B cell (primary cell): ENCODE measurements at regions not wholly inside any gene's neighbourhood (a gene's known extent, or its start where the extent isn't known, plus 50 kb on each side); places are given as distances from the start of the nearest gene placed in this dataset.

Source experiments
- ATAC-seq: fragments of 200-7000 bp; cut with Tn5 transposase; one replicate; pipeline ENCODE4 v1.10.0; 2021; ENCODE audit warnings: low read depth, mild to moderate bottlenecking, moderate number of reproducible peaks, moderate library complexity
- CTCF ChIA-PET: fragments of 350-600 bp; sonication (Branson Sonifier 250); formaldehyde crosslinking; loops from one replicate; lab custom pipeline; 2021; ENCODE audit warnings: antibody characterized with exemption, inconsistent platforms; lab: Charles Lee
- POLR2A ChIA-PET: fragments of 350-600 bp; sonication (Branson Sonifier 250); formaldehyde crosslinking; loops from one replicate; lab custom pipeline; 2021; ENCODE audit warnings: antibody characterized with exemption; lab: Charles Lee
- DNase-seq: peaks from one replicate; pipeline ENCODE4 v3.0.0; 2013
- H2AFZ ChIP-seq: 2 replicates; pipeline ENCODE4 v1.6.1; 2012; ENCODE audit warnings: mild to moderate bottlenecking, low read depth, low read length; ENCODE audit not compliant: insufficient read depth, poor library complexity, severe bottlenecking
- H3K27ac ChIP-seq, 2 donors: 1 replicate in 1 of 2; 2 replicates in 1 of 2; pipeline ENCODE4 v1.5.1; 2012 to 2013; ENCODE audit warnings: low read length in 2 of 2, mild to moderate bottlenecking in 2 of 2, moderate library complexity in 1 of 2
- H3K27me3 ChIP-seq, 4 experiments: fragments of 200-600 bp in 1 of 4; sonication (generic) in 1 of 4; replicated peaks in 1 of 4; 1 replicate in 2 of 4; 2 replicates in 2 of 4; pipeline versions ENCODE4 v1.6.1 to v1.7.0; 2013 to 2016; ENCODE audit warnings: low read length in 3 of 4, mild to moderate bottlenecking in 2 of 4, mixed read lengths in 1 of 4, moderate library complexity in 1 of 4; ENCODE audit not compliant: insufficient read depth in 4 of 4, control insufficient read depth in 3 of 4; ENCODE audit errors: control extremely low read depth in 1 of 4
- H3K36me3 ChIP-seq, 2 experiments: replicated peaks in 1 of 2; 1 replicate in 1 of 2; 2 replicates in 1 of 2; pipeline versions ENCODE4 v1.6.1 to v1.7.1; 2013; ENCODE audit warnings: low read length in 1 of 2; ENCODE audit not compliant: insufficient read depth in 2 of 2, control insufficient read depth in 1 of 2; ENCODE audit errors: control extremely low read depth in 1 of 2, extremely low read depth in 1 of 2
- H3K4me1 ChIP-seq, 2 donors: fragments of 200-600 bp in 1 of 2; sonication (generic) in 1 of 2; 1 replicate in 1 of 2; 2 replicates in 1 of 2; pipeline versions ENCODE4 v1.5.1 to v1.6.1; 2013 to 2017; ENCODE audit warnings: low read length in 2 of 2; ENCODE audit not compliant: control insufficient read depth in 2 of 2, insufficient read depth in 2 of 2
- H3K4me2 ChIP-seq: replicated peaks from 2 replicates; pipeline ENCODE3; 2012; ENCODE audit warnings: mild to moderate bottlenecking, low read depth, low read length; ENCODE audit not compliant: poor library complexity, severe bottlenecking
- H3K4me3 ChIP-seq, 5 experiments: fragments of 200-600 bp in 1 of 5; sonication (generic) in 1 of 5; 1 replicate in 3 of 5; 2 replicates in 2 of 5; pipeline versions ENCODE4 v1.5.1 to v1.7.0; 2011 to 2016; ENCODE audit warnings: low read length in 4 of 5, mild to moderate bottlenecking in 4 of 5, low read depth in 2 of 5, control low read depth in 1 of 5, moderate library complexity in 1 of 5; ENCODE audit not compliant: insufficient read depth in 1 of 5; ENCODE audit errors: control extremely low read depth in 1 of 5, extremely low read depth in 1 of 5
- H3K79me2 ChIP-seq: fragments of 200-600 bp; sonication (generic); one replicate; pipeline ENCODE4 v1.6.0; 2016; ENCODE audit warnings: low read length; ENCODE audit not compliant: control insufficient read depth, insufficient read depth
- H3K9ac ChIP-seq: fragments of 200-600 bp; sonication (generic); 2 replicates; pipeline ENCODE4 v1.6.1; 2017; ENCODE audit warnings: mild to moderate bottlenecking, low read length, moderate library complexity
- H3K9me3 ChIP-seq, 3 donors: one replicate each; pipeline versions ENCODE4 v1.6.1 to v1.7.1; 2013; ENCODE audit warnings: low read length in 2 of 3; ENCODE audit not compliant: control insufficient read depth in 2 of 3, insufficient read depth in 1 of 3; ENCODE audit errors: control extremely low read depth in 1 of 3
- H4K20me1 ChIP-seq: 2 replicates; pipeline ENCODE4 v1.6.0; 2012; ENCODE audit warnings: mild to moderate bottlenecking, low read length; ENCODE audit not compliant: insufficient read depth, control insufficient read depth, poor library complexity, severe bottlenecking
- H3K27ac Mint-ChIP-seq: one replicate; pipeline ENCODE4 v1.8.0; 2021; ENCODE audit warnings: mixed read lengths
- H3K27me3 Mint-ChIP-seq: one replicate; pipeline ENCODE4 v1.8.0; 2021; ENCODE audit warnings: mixed read lengths
- H3K4me1 Mint-ChIP-seq: one replicate; pipeline ENCODE4 v1.8.0; 2021; ENCODE audit warnings: mixed read lengths
- H3K4me3 Mint-ChIP-seq: one replicate; pipeline ENCODE4 v1.8.0; 2021; ENCODE audit warnings: mixed read lengths
- H3K9me3 Mint-ChIP-seq: one replicate; pipeline ENCODE4 v1.8.0; 2022; ENCODE audit warnings: mixed read lengths; ENCODE audit not compliant: insufficient read depth
- EZH2 ChIP-seq: IDR thresholded peaks from 2 replicates; pipeline ENCODE4 v1.6.1; 2012; ENCODE audit warnings: borderline replicate concordance, low read depth, mild to moderate bottlenecking, moderate library complexity, low read length; ENCODE audit not compliant: insufficient read depth, poor library complexity, severe bottlenecking
- WGBS: methylation state at CpG from one replicate; pipeline ENCODE4 v1.1.5; 2013; ENCODE audit warnings: missing lambda C conversion rate; ENCODE audit not compliant: insufficient coverage; 5-methylcytosine and 5-hydroxymethylcytosine counted together
- intact Hi-C: fragments of 100-400 bp; cut with micrococcal nuclease; formaldehyde crosslinking; loops from one replicate; pipeline ENCODE4 v1.10.0; 2022
- TF ChIP-seq, protein P1 (sequence below): fragments of 200-600 bp; IDR thresholded peaks from one replicate; pipeline ENCODE4 v1.8.0; 2022; ENCODE audit warnings: antibody characterized with exemption, mild to moderate bottlenecking

DNA sequence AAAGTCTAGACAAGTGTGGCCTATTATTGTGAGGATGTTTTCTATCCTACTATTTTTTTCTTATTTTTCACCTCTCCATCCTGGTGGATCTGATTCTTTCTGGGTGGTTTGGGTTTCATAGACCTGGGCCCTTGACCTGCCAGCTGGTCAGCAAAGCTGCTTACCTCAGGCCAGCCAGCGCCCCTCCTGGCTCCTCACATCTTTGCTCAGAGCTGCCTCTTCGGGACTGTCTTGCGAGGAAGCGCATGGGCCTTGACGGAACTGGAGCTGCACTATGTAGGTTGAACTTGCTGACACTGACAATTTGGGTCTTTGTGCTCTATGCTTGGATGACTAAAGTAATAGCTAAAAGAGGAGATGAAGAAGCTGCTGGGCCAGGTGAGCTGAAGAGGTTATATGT, 138.5 kb upstream of the SYT6 start:
- Histone ChIP-seq H3K79me2 (no peaks in the 10 kb centered on the region), H3K4me1 (no peaks in the 10 kb centered on the region), H3K4me2 (no peak overlapping the region), H3K9me3 (no peaks in the 10 kb centered on the region), H2AFZ (no peak overlapping the region), H3K27me3 (no peaks in the 10 kb centered on the region), H3K9ac (no peak overlapping the region), H4K20me1 (no peaks in the 10 kb centered on the region), H3K36me3 (no peaks in the 10 kb centered on the region), H3K27ac (no peak overlapping the region), H3K4me3 (no peak overlapping the region)
- intact Hi-C loops: no loop called here
- CTCF ChIA-PET: interaction anchor here (0.8 kb wide), 1 partner anchor 9 kb away, joined by 4 read pairs; no protein-coding TSS in a partner anchor
- no peaks in the 10 kb centered on the region for H3K9me3 Mint-ChIP-seq
- DNase-seq (no peak), ATAC-seq (no peak)
- no peaks in the 10 kb centered on the region for H3K4me1 Mint-ChIP-seq
- H3K27ac Mint-ChIP-seq: no peak overlapping the region
- peaks cover 17% of the 10 kb centered on the region for H3K27me3 Mint-ChIP-seq
- 98% methylated on average over 5 of the region's 5 CpGs for WGBS
- no peak overlapping the region for H3K4me3 Mint-ChIP-seq
- TF ChIP-seq, protein P1, sequence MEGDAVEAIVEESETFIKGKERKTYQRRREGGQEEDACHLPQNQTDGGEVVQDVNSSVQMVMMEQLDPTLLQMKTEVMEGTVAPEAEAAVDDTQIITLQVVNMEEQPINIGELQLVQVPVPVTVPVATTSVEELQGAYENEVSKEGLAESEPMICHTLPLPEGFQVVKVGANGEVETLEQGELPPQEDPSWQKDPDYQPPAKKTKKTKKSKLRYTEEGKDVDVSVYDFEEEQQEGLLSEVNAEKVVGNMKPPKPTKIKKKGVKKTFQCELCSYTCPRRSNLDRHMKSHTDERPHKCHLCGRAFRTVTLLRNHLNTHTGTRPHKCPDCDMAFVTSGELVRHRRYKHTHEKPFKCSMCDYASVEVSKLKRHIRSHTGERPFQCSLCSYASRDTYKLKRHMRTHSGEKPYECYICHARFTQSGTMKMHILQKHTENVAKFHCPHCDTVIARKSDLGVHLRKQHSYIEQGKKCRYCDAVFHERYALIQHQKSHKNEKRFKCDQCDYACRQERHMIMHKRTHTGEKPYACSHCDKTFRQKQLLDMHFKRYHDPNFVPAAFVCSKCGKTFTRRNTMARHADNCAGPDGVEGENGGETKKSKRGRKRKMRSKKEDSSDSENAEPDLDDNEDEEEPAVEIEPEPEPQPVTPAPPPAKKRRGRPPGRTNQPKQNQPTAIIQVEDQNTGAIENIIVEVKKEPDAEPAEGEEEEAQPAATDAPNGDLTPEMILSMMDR: no peak
- no peak for TF ChIP-seq EZH2
- POLR2A ChIA-PET: no interaction called here

DNA sequence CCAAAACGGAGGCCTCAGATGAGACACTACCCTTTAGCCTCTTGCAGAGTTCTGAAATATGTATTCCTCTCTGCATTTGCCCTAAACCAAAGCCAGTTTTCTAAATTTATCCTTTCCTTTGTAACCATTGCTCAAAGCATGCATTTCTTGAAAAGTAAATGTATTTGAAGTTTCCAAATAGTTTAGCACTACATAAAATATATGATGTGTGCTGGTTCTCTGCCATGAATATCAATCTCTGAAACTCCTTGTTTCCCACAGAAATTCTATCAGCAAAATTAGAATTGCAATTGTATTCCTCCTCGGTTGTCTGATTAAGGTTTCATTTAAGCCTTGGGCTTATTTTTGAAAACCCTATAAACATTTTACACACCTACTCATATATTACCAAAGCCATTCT, 137.1 kb upstream of the SYT6 start:
- no peak overlapping the region for H3K9ac ChIP-seq
- H3K9me3 Mint-ChIP-seq: no peaks in the 10 kb centered on the region
- H3K4me1 Mint-ChIP-seq: no peaks in the 10 kb centered on the region
- H4K20me1 ChIP-seq: no peaks in the 10 kb centered on the region
- no peaks in the 10 kb centered on the region for H3K4me1 ChIP-seq
- H3K4me3 Mint-ChIP-seq: no peak overlapping the region
- H2AFZ ChIP-seq: no peak overlapping the region
- intact Hi-C loops: no loop called here
- no peaks in the 10 kb centered on the region for H3K79me2 ChIP-seq
- no peaks in the 10 kb centered on the region for H3K9me3 ChIP-seq
- POLR2A ChIA-PET: no interaction called here
- H3K4me3 ChIP-seq: no peak overlapping the region
- ATAC-seq (no peak), DNase-seq (no peak)
- H3K4me2 ChIP-seq: no peak overlapping the region
- no peak overlapping the region for H3K27ac ChIP-seq
- CTCF ChIA-PET: interaction anchor here (1.1 kb wide), 1 partner anchor 8 kb away, joined by 5 read pairs; no protein-coding TSS in a partner anchor
- H3K27me3 ChIP-seq: no peaks in the 10 kb centered on the region
- H3K27ac Mint-ChIP-seq: no peak overlapping the region
- H3K27me3 Mint-ChIP-seq: peaks cover 10% of the 10 kb centered on the region
- TF ChIP-seq, protein P1: no peak
- no peak for TF ChIP-seq EZH2
- no CpG with 5 or more reads among the region's 2 CpGs for WGBS
- H3K36me3 ChIP-seq: no peaks in the 10 kb centered on the region
